Adrenal gland (tissue), 9 donors: ENCODE measurements at regions not wholly inside any gene's neighbourhood (a gene's known extent, or its start where the extent isn't known, plus 50 kb on each side); places are given as distances from the start of the nearest gene placed in this dataset.

Experiments used
- DNase-seq, 7 donors: peaks; one replicate each; pipeline ENCODE4 v3.0.0-alpha.2; 2019 to 2020
- H3K27ac ChIP-seq, 5 donors: fragments of 200-600 bp; sonication (generic) in 4 of 5; 1 replicate in 3 of 5; 2 replicates in 2 of 5; pipeline versions ENCODE4 v1.5.1 to v1.8.0; 2016 to 2020; ENCODE audit warnings: mild to moderate bottlenecking in 1 of 5
- H3K27me3 ChIP-seq: fragments of 200-600 bp; 2 replicates; pipeline ENCODE4 v1.8.0; 2021
- H3K36me3 ChIP-seq, 2 donors: fragments of 200-600 bp; replicated peaks in 1 of 2; 1 replicate in 1 of 2; 2 replicates in 1 of 2; pipeline versions ENCODE4 v1.5.1 to v1.8.0; 2018 to 2022
- H3K4me1 ChIP-seq, 2 donors: fragments of 200-600 bp; replicated peaks in 1 of 2; 1 replicate in 1 of 2; 2 replicates in 1 of 2; pipeline versions ENCODE4 v1.5.1 to v1.8.0; 2018 to 2021
- H3K4me3 ChIP-seq, 4 donors: fragments of 200-600 bp; sonication (generic) in 3 of 4; one replicate each; pipeline ENCODE4 v1.5.1; 2016 to 2018
- H3K9me3 ChIP-seq, 3 donors: fragments of 200-600 bp; sonication (generic) in 1 of 3; replicated peaks in 1 of 3; 1 replicate in 2 of 3; 2 replicates in 1 of 3; pipeline versions ENCODE4 v1.5.1 to v1.8.0; 2016 to 2021
- POLR2A ChIP-seq, 2 donors: fragments of 450-650 bp; IDR thresholded peaks; one replicate each; pipeline ENCODE4 v1.6.1; 2017; ENCODE audit warnings: antibody characterized with exemption in 2 of 2, mild to moderate bottlenecking in 2 of 2, moderate library complexity in 1 of 2
- WGBS, 4 donors: extraction: QIAGEN DNeasy Blood & Tissue Kit in 2 of 4; methylation state at CpG; one replicate each; pipeline versions ENCODE4 v1.1.5 to v1.1.7; 2013 to 2017; 5-methylcytosine and 5-hydroxymethylcytosine counted together
- intact Hi-C, 2 donors: fragments of 100-400 bp; cut with DNase I; formaldehyde crosslinking; loops; one replicate each; pipeline versions ENCODE4 v1.14.1 to v1.15.0; 2022 to 2023
- TF ChIP-seq, protein P1 (sequence below), 6 experiments: fragments of 450-650 bp in 4 of 6; fragments of 200-600 bp in 2 of 6; sonication (generic) in 1 of 6; IDR thresholded peaks; 1 replicate in 5 of 6; 2 replicates in 1 of 6; pipeline versions ENCODE4 v1.5.1 to v1.8.0; 2016 to 2021; ENCODE audit warnings: antibody characterized with exemption in 6 of 6, mild to moderate bottlenecking in 2 of 6, moderate library complexity in 1 of 6
- donor health status: healthy with polysubstance abuse.
- donor health status: Bipolar disorder and iron deficiency.
- donor health status: DM: yes; HTN: yes; CAD: no.
- donor health status: DM: no; HTN: no; CAD: no.
- donor health status: DM: no; HTN: no; CAD: no.

DNA sequence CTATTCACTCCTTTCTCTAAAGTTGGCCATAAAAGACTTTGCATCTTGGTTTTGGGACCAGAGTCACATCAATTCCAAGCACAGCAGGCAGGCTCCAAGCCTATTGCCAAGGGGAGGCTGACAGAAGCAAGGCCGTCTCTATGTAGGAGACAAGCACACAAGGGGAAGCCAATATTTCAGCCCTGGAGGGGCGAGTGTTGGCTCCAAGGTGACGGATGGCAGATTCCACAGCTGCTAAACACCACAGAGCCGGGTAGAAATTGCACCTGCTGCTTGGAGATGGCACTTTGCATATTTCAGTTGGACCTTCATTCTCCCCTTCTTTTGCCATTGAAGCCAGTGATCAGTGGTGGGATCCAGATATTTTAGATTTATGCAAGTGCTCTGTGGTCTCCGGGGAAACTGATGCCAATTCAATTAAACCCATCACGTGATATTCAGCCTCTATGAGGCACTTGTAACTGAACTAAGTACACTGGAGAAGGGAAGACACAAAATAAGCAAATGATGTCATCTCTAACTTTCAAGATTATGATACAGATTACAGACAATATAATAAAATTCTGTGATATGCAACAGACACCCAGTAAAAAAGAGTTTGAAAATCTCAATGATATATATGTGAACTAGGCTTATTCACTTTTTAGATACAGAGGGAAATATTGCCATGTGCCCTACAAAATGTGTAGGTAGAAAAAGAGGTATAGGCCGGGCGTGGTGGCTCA, 102.8 kb upstream of the GREM2 start:
- no peaks in the 10 kb centered on the region for H3K36me3 ChIP-seq
- WGBS, 4 donors: 80 to 86% (median 82%) methylated on average over 7 to 8 of the region's 8 CpGs
- no peak overlapping the region for H3K27ac ChIP-seq
- TF ChIP-seq, protein P1, sequence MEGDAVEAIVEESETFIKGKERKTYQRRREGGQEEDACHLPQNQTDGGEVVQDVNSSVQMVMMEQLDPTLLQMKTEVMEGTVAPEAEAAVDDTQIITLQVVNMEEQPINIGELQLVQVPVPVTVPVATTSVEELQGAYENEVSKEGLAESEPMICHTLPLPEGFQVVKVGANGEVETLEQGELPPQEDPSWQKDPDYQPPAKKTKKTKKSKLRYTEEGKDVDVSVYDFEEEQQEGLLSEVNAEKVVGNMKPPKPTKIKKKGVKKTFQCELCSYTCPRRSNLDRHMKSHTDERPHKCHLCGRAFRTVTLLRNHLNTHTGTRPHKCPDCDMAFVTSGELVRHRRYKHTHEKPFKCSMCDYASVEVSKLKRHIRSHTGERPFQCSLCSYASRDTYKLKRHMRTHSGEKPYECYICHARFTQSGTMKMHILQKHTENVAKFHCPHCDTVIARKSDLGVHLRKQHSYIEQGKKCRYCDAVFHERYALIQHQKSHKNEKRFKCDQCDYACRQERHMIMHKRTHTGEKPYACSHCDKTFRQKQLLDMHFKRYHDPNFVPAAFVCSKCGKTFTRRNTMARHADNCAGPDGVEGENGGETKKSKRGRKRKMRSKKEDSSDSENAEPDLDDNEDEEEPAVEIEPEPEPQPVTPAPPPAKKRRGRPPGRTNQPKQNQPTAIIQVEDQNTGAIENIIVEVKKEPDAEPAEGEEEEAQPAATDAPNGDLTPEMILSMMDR (IDR thresholded peaks at IDR 0.05): no peak
- no peak for TF ChIP-seq POLR2A (IDR thresholded peaks at IDR 0.05)
- intact Hi-C loops: no loop called here
- DNase-seq: no peak
- H3K4me3 ChIP-seq: no peak overlapping the region
- no peaks in the 10 kb centered on the region for H3K4me1 ChIP-seq
- H3K27me3 ChIP-seq: no peaks in the 10 kb centered on the region
- H3K9me3 ChIP-seq: no peaks in the 10 kb centered on the region

DNA sequence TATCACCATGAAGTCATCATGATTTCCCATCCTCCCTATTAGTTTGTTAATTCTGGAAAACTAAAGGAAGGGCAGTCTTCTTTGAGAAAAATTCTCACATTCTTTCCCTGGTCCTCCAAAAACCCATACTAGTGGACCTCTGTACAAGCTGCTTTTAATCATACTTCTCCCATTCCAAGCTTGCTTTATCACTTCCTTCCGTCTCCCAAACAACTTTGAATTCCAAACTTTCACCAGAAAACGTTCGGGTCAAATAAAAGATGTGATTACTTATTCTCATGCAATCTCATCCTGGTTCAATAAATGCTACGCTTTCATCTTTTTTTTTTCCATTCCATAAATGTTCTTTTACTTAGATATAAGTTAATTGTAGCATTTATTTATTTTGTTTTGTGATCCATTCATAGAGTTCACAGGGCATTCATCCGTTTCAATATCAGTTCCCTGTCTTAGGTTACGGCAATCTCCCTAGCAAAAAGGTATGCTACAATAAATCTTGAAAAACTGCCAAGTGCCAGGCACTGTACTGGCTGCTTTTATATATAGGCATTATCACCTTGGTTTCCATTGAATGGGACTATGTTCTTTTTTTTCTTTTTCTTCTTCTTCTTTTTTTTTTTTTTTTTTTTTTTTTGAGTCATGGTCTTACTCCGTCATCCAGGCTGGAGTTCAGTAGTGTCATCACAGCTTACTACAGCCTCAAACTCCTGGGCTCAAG, 100.2 kb upstream of the GREM2 start:
- Histone ChIP-seq H3K27ac (no peak overlapping the region), H3K4me1 (no peaks in the 10 kb centered on the region), H3K4me3 (no peak overlapping the region), H3K36me3 (no peaks in the 10 kb centered on the region), H3K9me3 (no peaks in the 10 kb centered on the region), H3K27me3 (no peaks in the 10 kb centered on the region)
- TF ChIP-seq POLR2A (IDR thresholded peaks at IDR 0.05): no peak
- TF ChIP-seq, protein P1 (IDR thresholded peaks at IDR 0.05): no peak
- WGBS, 4 donors: 78 to 82% (median 79%) methylated on average over 7 of the region's 7 CpGs
- intact Hi-C loops: no loop called here
- no peak for DNase-seq

DNA sequence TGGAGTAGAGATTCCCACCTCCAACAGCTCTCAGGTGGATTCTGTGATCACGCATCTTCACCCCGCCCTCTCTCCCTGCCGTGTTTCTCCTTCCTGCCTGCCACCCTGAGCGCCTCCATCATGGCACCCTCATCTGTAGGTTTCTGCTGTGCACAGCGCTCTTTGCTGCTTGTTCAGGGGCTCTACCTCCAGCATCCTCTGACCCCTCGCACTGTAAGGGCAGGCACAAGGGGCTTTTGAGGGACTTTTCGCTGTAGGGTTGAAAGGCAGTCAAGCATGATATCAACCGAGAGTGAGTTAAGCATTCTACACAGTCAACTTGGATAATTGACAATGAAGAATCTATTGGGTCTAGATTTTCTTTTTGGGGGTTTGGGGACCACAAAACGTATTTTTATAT, 99.1 kb upstream of the GREM2 start:
- no peak overlapping the region for H3K27ac ChIP-seq
- H3K4me3 ChIP-seq: no peak overlapping the region
- H3K9me3 ChIP-seq: no peaks in the 10 kb centered on the region
- 81 to 90% (median 88%) methylated on average over 9 of the region's 9 CpGs for WGBS, 4 donors
- no peaks in the 10 kb centered on the region for H3K36me3 ChIP-seq
- no peak for DNase-seq
- intact Hi-C loops: no loop called here
- no peaks in the 10 kb centered on the region for H3K4me1 ChIP-seq
- TF ChIP-seq, protein P1 (IDR thresholded peaks at IDR 0.05): no peak
- TF ChIP-seq POLR2A (IDR thresholded peaks at IDR 0.05): no peak
- no peaks in the 10 kb centered on the region for H3K27me3 ChIP-seq

DNA sequence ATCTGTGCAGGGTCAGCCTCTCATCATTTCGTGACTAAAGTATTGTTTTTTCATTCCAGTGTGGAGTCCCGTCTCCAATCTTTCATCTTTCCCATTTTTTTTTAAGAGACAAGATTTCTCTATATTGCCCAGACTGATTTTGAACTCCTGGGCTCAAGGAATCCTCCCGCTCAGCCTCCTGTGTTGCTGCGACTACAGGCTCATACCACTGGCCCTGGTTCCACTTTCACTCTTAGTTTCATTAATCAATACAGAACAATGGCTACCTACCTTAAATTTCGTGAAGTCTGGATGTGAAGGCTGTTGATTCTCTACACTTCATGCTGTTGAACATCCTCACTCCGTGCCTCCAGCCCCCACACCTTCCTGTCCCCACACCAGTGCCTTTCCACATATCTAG, 97.7 kb upstream of the GREM2 start:
- no peaks in the 10 kb centered on the region for H3K9me3 ChIP-seq
- no peaks in the 10 kb centered on the region for H3K36me3 ChIP-seq
- intact Hi-C loops: no loop called here
- TF ChIP-seq, protein P1 (IDR thresholded peaks at IDR 0.05): no peak
- TF ChIP-seq POLR2A (IDR thresholded peaks at IDR 0.05): no peak
- no peak overlapping the region for H3K27ac ChIP-seq
- H3K27me3 ChIP-seq: no peaks in the 10 kb centered on the region
- 68 to 75% (median 71%) methylated on average over 6 of the region's 6 CpGs for WGBS, 4 donors
- no peak for DNase-seq
- H3K4me3 ChIP-seq: no peak overlapping the region
- no peaks in the 10 kb centered on the region for H3K4me1 ChIP-seq
